Loucy (cell line): ENCODE measurements at regions not wholly inside any gene's neighbourhood (a gene's known extent, or its start where the extent isn't known, plus 50 kb on each side); places are given as distances from the start of the nearest gene placed in this dataset.

ENCODE experiments used
- H2AFZ ChIP-seq: fragments of 200-600 bp; sonication (generic); 2 replicates; pipeline ENCODE4 v1.6.0; 2016; ENCODE audit warnings: antibody characterized with exemption, mild to moderate bottlenecking, low read length, moderate library complexity
- H3F3A ChIP-seq: fragments of 200-600 bp; 2 replicates; pipeline ENCODE4 v1.6.0; 2016; ENCODE audit warnings: antibody characterized with exemption, low read depth, mild to moderate bottlenecking
- H3K27me3 ChIP-seq: fragments of 200-600 bp; sonication (generic); 2 replicates; pipeline ENCODE4 v1.6.1; 2014; ENCODE audit warnings: low read length, mild to moderate bottlenecking; ENCODE audit not compliant: insufficient read depth, poor library complexity, severe bottlenecking
- H3K36me3 ChIP-seq: fragments of 200-600 bp; sonication (generic); 2 replicates; pipeline ENCODE4 v1.6.1; 2016; ENCODE audit warnings: low read length; ENCODE audit not compliant: insufficient read depth
- H3K4me1 ChIP-seq: fragments of 200-600 bp; sonication (generic); 2 replicates; pipeline ENCODE4 v1.5.1; 2014; ENCODE audit warnings: low read length, mild to moderate bottlenecking; ENCODE audit not compliant: insufficient read depth, poor library complexity, severe bottlenecking
- H3K4me2 ChIP-seq: fragments of 200-600 bp; sonication (generic); 2 replicates; pipeline ENCODE4 v1.6.0; 2014; ENCODE audit warnings: antibody characterized with exemption, low read length, low read depth, mild to moderate bottlenecking; ENCODE audit not compliant: poor library complexity, severe bottlenecking
- H3K4me3 ChIP-seq: fragments of 200-600 bp; sonication (generic); 2 replicates; pipeline ENCODE4 v1.5.1; 2014; ENCODE audit warnings: low read length, mild to moderate bottlenecking, mixed read lengths; ENCODE audit not compliant: poor library complexity, severe bottlenecking
- H3K79me2 ChIP-seq: fragments of 200-600 bp; sonication (generic); 2 replicates; pipeline ENCODE4 v1.6.1; 2014; ENCODE audit warnings: low read length; ENCODE audit not compliant: insufficient read depth
- H3K9ac ChIP-seq: fragments of 200-600 bp; sonication (generic); 2 replicates; pipeline ENCODE4 v1.6.0; 2014; ENCODE audit warnings: mild to moderate bottlenecking, low read depth, low read length, moderate library complexity; ENCODE audit not compliant: poor library complexity, severe bottlenecking
- H3K9me2 ChIP-seq: fragments of 200-600 bp; sonication (generic); replicated peaks from 2 replicates; pipeline ENCODE4 v1.6.1; 2016; ENCODE audit warnings: low read depth, low read length, mixed read lengths
- H3K9me3 ChIP-seq: fragments of 200-600 bp; sonication (generic); 2 replicates; pipeline ENCODE4 v1.6.1; 2014; ENCODE audit warnings: mild to moderate bottlenecking, antibody characterized with exemption, low read length, low read depth; ENCODE audit not compliant: insufficient read depth
- H4K20me1 ChIP-seq: fragments of 200-600 bp; sonication (generic); 2 replicates; pipeline ENCODE4 v1.6.0; 2014; ENCODE audit warnings: antibody characterized with exemption, low read length, mild to moderate bottlenecking; ENCODE audit not compliant: insufficient read depth, poor library complexity, severe bottlenecking
- EZH2phosphoT487 ChIP-seq: fragments of 200-600 bp; IDR thresholded peaks from 2 replicates; pipeline ENCODE4 v1.6.1; 2018; ENCODE audit warnings: antibody characterized with exemption, mild to moderate bottlenecking, moderate library complexity, borderline replicate concordance
- TF ChIP-seq, protein P1 (sequence below): fragments of 200-600 bp; sonication (generic); conservative IDR thresholded peaks from 2 replicates; pipeline ENCODE4 v1.5.1; 2014; ENCODE audit warnings: mild to moderate bottlenecking, antibody characterized with exemption, low read length

DNA sequence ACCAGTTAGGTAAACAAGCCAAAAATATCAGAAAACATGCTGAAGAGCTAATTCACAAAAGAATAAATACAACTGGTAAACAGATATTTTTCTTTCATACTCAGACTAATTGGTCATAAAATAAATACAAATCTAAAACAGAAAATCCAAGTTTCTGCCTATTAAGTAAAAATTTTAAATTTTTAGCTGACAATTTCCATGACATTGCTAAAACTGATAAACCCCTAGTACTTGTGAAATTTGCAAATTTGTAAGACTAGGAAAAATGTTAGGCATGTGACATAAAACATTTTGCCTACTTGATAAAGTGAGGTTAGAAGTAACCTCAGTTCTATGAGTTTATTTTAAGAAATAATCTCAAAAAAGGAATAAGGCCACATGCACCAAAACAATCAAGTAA lies 356.1 kb downstream of the LRATD1 start:
- Histone ChIP-seq H3K9me3 (no peaks in the 10 kb centered on the region), H3K4me1 (no peaks in the 10 kb centered on the region), H3K79me2 (no peaks in the 10 kb centered on the region), H3K4me3 (no peak overlapping the region), H3K36me3 (no peaks in the 10 kb centered on the region), H3K9ac (no peak overlapping the region), H4K20me1 (no peaks in the 10 kb centered on the region), H3K4me2 (no peak overlapping the region), H3K27me3 (no peaks in the 10 kb centered on the region), H2AFZ (no peak overlapping the region), H3K9me2 (no peaks in the 10 kb centered on the region), H3F3A (no peaks in the 10 kb centered on the region)
- TF ChIP-seq, protein P1, sequence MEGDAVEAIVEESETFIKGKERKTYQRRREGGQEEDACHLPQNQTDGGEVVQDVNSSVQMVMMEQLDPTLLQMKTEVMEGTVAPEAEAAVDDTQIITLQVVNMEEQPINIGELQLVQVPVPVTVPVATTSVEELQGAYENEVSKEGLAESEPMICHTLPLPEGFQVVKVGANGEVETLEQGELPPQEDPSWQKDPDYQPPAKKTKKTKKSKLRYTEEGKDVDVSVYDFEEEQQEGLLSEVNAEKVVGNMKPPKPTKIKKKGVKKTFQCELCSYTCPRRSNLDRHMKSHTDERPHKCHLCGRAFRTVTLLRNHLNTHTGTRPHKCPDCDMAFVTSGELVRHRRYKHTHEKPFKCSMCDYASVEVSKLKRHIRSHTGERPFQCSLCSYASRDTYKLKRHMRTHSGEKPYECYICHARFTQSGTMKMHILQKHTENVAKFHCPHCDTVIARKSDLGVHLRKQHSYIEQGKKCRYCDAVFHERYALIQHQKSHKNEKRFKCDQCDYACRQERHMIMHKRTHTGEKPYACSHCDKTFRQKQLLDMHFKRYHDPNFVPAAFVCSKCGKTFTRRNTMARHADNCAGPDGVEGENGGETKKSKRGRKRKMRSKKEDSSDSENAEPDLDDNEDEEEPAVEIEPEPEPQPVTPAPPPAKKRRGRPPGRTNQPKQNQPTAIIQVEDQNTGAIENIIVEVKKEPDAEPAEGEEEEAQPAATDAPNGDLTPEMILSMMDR: no peak
- TF ChIP-seq EZH2phosphoT487: no peak

DNA sequence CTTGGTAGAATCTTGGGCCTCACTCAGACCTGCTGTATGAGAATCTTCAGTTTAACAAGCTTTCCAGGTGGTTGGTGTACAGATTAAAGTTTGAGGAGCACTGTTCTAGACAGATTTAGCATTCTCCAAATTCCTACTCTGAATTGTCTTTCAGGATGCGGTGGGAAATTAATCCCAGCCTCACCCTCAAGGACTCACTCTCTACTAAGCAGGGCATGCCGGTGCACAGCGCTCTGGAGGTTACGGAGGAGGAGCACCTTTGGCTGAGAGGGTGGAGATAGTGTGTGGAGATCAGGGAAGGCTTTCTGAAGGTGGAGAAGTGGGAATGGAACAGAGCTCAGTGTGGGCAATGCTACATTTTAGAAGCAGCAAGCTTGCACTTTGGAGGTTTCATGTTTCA lies 359.2 kb downstream of the LRATD1 start:
- Histone ChIP-seq H3F3A (no peaks in the 10 kb centered on the region), H3K9ac (no peak overlapping the region), H3K4me1 (no peaks in the 10 kb centered on the region), H3K27me3 (no peaks in the 10 kb centered on the region), H3K36me3 (no peaks in the 10 kb centered on the region), H2AFZ (no peak overlapping the region), H3K9me2 (no peaks in the 10 kb centered on the region), H4K20me1 (no peaks in the 10 kb centered on the region), H3K4me2 (no peak overlapping the region), H3K79me2 (no peaks in the 10 kb centered on the region), H3K4me3 (no peak overlapping the region), H3K9me3 (no peaks in the 10 kb centered on the region)
- TF ChIP-seq, protein P1: no peak
- TF ChIP-seq EZH2phosphoT487: no peak

DNA sequence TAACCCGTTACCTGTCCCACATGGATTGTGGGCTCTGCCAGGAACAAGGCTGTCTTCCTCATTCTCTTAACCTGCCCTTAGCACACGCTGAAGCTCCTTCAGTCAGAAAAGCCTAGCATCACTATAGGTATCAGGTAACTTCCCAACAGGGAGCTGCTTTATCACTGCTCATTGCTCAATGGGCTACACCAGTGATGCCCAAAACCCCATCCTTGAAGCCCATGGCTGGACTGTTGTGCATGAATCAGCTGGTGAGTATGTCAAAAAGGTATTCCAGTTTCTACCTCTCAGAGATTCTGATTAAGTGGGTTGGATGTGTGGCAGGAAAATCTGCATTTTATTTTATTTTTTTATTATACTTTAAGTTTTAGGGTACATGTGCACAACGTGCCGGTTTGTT lies 362.2 kb downstream of the LRATD1 start:
- H3K4me3 ChIP-seq: no peak overlapping the region
- no peaks in the 10 kb centered on the region for H3F3A ChIP-seq
- H3K9me3 ChIP-seq: no peaks in the 10 kb centered on the region
- no peaks in the 10 kb centered on the region for H3K9me2 ChIP-seq
- H4K20me1 ChIP-seq: no peaks in the 10 kb centered on the region
- no peaks in the 10 kb centered on the region for H3K79me2 ChIP-seq
- H3K9ac ChIP-seq: no peak overlapping the region
- H2AFZ ChIP-seq: no peak overlapping the region
- TF ChIP-seq EZH2phosphoT487: no peak
- TF ChIP-seq, protein P1: no peak
- no peaks in the 10 kb centered on the region for H3K27me3 ChIP-seq
- no peaks in the 10 kb centered on the region for H3K36me3 ChIP-seq
- no peak overlapping the region for H3K4me2 ChIP-seq
- H3K4me1 ChIP-seq: peaks cover 6% of the 10 kb centered on the region
